NCI-H460 (cell line): ENCODE measurements at regions not wholly inside any gene's neighbourhood (a gene's known extent, or its start where the extent isn't known, plus 50 kb on each side); places are given as distances from the start of the nearest gene placed in this dataset.
A peak's percentile ranks its signal among the peaks of the same experiment; 100 is the strongest.

Experiments
- DNase-seq: peaks from one replicate; pipeline ENCODE4 v3.0.0-alpha.2; 2016; ENCODE audit warnings: low read depth; ENCODE audit errors: extremely low read depth

DNA sequence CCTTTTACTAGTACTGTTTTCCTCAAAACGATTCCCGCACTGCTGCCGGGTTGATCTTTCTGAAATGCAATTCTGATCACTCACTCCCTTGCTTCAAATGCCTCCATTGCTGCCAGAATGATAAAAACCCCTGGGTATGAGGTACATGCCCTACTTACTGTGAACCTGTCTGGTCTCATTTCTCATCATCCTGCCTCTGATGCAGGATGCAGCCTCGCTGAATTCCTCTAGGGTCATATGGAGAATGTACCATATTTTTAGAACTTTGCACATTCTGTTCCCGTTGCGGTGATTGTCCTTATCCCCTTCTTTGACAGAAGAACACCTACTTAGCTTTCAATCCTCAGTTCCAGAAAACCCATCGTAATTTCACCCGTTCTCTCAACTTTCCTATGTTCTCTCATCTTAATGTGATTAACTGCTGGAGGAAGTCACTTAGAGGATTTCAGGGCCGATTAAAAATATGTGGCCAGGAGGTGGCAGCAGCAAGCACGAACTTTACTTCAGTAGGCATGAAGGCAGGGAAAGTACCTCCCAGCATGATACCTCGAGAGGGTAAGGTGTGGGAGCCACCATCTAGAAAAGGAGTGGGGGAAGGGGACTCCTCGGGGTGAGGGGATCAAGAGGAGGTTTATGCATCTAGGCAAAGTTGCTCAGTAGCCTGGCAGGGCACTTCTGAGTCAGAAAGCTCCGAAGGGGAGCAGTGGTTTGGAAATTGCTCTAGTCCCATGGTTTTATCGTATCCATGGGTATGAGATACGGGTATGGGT is 361.5 kb upstream of the ZP4 start:
- peak; percentile 63 for DNase-seq

DNA sequence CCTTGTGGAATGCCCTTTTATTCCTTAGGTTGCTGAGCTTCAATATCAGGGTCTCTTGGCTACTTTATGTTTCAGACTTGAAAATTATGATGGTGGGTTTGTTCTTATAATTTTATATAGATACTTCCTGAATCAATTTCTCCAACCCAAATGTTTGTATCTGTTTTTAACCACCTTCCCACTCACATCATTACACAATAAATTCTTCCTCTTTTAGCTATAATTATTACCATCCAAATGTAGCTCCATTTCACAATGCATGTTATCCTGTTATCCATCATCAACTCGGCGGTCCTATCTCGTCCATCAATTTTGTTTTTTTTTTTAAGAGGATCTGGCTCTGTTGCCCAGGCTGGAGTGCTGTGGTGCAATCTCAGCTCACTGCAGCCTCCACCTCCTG is 357.6 kb upstream of the ZP4 start:
- DNase-seq: no peak

- no peak for DNase-seq
Measured at GRCh38 chr1:238242181-238242580, 351.5 kb upstream of the ZP4 start.

DNA sequence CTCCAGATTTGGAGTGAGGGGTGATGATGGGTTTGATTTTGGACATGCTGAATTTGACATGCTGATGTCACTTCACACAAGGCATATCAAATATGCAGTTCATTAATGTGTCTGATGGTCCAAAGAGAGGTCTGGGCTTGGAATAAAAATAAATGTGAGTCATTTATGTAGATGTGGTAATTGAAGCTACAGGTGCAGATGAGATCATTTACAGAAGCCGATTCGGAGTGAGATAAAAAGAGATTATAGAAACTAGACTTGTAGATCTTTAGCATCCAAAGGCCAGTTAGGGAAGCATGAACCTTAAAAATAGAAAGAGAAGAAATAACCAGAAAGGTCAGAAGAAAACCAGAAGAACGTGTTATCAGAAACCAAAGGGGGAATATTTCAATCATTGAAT is 350.9 kb upstream of the ZP4 start:
- no peak for DNase-seq

DNA sequence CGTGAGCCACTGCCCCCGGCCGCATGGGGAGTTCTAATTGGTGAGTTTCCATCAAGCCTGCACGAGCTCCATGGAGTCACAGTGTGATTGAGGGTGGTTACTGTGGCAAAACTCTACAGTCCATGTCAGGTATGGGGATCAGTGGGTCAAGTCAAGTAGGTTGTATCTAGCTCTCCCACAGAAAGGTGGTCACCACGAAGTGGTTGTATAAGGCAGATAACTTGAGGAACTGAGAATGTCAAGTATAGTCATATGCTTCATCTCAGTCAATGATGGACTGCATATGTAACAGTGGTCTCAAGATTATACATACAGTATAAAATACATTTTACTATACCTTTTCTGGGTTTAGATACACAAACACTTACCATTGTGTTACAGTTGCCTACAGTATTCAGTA is 348.6 kb upstream of the ZP4 start:
- no peak for DNase-seq

DNA sequence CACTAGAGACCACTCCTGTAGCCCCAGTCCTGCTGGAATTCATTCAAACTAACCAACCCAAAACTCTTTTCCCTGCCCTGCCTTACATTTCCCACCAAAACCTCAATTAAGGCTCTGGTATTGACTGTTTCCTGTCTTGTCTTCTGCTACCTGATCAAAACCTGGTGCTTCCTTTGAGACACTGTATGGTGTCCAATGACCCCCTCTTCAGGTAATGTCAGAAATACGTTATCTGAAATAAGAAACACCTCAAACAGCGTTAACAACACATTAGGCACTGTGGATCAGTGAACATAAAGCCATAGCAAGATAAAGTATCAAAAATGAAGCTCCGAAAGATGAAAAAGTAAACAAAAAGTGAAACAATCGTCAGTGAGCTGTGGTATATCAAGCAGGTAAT is 343.2 kb upstream of the ZP4 start:
- no peak for DNase-seq

DNA sequence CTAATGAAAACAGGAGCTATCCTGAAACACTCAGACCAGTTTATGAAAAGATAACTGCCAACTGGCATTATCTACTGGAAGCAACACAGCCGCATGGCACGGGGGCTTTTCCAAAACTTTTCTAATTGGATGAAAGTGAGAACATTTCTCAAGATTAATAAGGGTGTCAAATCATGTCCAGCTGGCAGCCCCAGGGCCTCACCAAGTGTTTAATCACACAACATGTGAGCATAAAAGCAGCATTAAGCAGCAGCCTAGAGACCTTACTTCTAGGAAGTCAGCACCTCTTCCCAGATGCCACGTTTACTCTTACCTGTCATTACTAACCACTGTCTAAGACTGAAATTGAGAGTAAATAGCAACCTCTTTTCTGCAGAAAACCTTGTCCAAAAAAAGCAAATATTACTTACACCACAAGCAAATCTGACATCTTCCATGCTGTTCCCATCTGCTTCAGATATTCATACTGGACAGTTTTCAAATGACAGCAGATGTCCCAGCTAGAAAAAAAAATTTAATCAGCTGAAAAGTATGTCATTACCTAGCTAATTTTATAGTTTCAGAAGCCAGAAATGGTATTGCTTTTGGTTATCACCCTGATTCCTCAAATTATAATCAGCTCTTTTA is 341.5 kb upstream of the ZP4 start:
- DNase-seq: no peak

DNA sequence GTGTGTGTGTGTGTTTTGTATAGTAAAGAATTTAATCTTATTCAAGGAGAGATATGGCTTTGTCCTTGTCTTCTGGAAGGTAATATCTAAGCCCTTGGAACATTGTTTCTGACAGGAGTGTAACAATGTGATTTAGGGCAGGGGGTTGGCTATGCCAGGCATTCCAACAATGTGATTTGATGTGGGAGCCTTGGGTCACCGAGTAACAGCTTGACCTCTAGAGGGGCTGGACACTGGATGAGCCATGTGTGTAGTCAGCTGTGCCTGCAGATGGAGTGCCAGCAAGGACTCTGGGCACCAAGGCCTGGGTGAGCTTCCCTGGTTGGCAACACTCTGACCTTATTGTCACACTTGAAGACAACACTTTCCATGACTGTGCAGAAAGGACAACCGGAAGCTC is 336.1 kb upstream of the ZP4 start:
- DNase-seq: no peak

- no peak for DNase-seq
Measured at GRCh38 chr1:238223076-238223640, 332.4 kb upstream of the ZP4 start.

DNA sequence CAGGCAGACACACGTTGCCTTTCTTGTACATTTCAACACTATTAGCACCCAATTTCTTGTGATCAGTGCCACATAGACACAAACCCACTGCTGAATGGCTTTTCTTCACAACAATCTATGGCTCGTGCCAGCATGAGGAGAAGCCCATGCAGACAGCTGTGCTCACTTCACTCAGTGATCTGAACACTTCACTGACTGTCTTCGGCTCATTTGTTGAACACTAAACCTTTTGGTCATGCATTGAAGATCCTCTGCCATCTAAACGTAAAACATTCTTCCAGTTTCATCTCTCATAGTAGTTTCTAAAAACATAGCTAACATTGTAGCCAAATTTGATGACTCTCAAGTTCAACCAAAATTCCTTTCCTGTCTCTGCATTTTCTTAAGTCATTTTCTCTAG is 331.0 kb upstream of the ZP4 start:
- no peak for DNase-seq

DNA sequence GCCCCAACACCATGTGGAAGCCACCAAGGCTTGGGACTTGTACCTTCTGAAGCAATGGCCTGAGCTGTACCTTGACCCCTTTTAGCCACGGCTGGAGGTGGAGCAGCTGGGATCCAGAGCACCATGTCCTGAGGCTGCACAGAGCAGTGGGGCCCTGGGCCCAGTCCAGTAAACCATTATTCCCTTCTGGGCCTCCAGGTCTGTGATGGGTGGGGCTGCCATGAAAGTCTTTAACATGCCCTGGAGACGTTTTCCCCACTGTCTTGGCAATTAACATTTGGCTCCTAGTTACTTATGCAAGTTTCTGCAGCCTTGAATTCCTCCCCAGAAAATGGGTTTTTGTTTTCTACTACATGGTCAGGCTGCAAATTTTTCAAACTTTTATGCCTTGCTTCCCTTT is 323.7 kb upstream of the ZP4 start:
- no peak for DNase-seq

DNA sequence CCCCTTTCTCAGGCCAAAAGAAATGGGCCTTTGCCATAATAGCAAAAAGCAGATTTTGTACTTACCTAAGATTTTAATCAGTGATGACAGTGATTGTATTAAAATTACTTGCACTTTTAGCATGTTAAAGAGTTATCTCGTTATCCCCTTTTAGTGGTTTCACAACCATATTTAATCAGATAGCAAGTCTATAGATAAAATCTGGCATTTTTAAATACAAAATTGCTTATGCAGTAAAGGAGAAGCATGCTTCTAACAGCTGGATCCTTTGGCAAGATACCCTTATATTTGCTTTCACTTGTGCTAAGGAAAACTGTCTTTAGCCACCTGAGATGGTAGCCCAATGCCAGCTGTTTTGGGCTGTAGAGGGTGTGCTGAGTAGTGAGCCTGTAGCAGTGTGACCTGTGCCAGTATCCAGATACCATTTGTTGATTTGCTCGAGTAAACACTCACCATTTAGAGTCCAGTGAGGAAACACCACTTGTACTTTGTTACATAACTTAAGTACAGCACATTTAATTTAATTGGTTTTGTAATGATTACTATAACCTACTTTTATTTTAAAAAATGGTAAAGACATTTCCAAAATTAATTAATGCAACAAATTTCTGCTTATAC is 314.4 kb upstream of the ZP4 start:
- no peak for DNase-seq

DNA sequence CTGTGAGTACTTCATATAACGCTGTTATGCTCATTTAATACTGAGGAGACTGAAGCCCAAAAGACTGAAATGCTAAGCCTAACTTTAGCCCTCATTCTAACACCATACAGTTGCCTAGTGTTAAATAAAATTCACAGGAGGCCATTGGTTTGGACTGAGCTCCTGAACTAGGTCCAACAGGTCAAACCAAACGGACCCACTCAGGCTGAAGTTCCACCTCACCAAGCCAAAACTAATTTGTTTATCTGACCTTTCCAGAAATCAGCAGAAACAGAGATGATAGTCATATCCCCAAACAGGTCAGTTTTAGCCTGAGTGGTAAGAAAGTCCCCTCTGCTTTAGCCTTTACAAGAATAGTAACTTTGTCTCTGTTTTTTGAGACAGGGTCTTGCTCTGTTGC is 311.3 kb upstream of the ZP4 start:
- no peak for DNase-seq

GRCh38 chr1:238199325-238199724 is 308.6 kb upstream of the ZP4 start:
- no peak for DNase-seq

GRCh38 chr1:238196516-238196915 is 305.8 kb upstream of the ZP4 start:
- no peak for DNase-seq

DNA sequence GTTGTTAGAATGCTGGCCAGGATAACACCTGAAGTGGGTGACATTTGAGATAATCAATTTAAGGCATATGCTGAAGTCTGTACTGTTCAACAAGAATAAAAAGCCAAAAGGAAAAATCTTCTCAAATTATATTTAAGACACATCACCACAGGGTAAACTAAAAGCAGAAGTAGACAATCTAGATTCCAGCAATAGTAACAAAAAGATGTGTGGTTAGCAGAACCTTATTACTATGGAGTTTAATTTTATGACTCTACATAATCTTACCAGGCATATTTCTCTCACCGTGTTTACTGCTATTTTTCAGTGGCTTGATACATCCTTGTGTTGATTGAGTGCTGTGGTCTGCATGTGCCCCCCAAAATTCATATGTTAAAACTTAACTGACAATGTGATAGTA is 300.4 kb upstream of the ZP4 start:
- DNase-seq: no peak

DNA sequence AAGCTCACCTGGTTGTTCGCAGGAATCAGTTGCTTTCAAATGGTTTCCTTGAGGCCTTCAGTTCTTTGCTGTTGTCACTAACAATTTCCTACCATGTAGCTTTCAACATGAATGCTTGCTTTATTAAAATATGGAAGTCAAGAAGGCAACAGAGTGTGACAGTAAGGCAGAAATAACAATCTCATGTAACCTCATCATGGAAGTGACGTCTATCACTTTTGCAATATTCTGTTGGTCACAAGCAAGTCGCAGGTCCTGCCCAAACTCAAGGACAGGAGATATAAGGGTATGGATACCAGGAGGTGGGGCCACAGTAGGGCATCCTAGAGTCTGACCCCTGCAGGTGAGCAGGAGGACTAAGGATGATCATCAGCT is 296.8 kb upstream of the ZP4 start:
- DNase-seq: no peak

GRCh38 chr1:238186887-238187574 is 296.3 kb upstream of the ZP4 start:
- DNase-seq: no peak

DNA sequence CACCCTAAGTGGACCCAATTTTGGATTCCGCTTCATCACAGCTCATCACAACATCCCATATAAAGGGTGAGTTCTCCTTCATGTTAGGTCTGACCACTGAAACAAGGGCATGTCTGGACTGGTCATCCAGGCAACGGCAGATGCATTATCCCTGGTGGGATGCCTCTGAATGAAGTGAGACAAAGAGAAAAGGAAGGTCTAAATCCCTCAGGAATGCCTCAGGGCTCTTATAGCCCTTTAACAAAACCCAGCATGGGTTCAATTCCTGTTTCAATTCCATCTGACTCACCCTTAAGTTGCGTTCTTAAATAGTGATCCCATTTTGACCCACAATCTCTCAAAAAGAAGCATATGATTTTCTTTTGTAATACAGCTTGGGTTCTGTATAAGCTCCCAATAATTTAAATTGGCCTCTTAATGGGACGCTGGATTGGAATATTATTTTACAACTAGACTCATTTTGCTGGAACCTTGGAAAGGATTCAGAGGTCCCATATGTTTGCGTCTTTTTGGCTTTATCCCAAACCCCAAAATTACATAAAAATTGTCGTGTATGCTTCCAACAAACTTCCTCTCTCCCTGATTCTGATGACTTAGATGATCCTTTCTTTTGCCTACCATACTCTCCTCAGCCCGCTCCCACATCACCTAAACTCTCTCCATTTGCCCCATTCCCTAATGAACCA is 287.4 kb upstream of the ZP4 start:
- no peak for DNase-seq

- DNase-seq: no peak
Measured at GRCh38 chr1:238177351-238177750, 286.6 kb upstream of the ZP4 start.

DNA sequence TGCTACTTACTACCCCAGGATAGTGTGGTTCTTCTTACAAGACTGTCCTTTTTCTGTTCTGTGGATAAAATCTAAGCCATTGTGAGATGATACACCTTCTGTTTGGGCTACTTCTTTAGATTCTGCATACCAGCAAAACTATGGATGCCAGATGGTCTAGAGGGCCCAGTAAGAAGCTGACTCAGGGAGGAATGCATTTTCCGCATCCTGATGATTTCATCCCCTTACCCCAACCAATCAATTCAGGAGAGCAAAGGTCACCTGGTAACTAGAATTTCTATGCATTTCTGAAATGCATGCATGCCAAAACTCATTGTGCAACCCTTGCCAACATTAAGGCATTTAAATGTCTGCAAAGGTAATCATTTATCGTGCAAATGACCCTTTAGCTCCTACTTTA is 285.7 kb upstream of the ZP4 start:
- no peak for DNase-seq
